ENCODE measurements at regions not wholly inside any gene's neighbourhood (a gene's known extent, or its start where the extent isn't known, plus 50 kb on each side); places are given as distances from the start of the nearest gene placed in this dataset.

DNA sequence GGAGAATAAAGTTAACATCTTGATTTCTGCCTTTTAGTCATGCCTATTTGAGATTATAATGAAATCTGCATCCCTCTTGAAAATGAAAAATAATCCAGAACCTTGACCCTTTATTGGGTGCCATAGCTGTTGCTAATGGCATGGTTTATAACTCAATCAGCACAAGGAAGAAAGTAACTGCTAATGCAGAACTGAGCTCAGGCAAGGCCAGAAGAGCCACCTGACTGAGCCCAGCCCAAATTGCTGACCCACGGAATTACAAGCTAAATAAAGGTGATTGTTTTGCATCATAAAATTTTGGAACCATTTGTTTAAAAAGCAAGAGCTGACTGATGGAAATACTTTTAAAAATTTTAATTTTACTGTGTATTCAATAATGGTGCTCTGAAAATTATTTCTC is 76.4 kb upstream of the TBL1X start:
- no peak overlapping the region for H3K9ac ChIP-seq (ENCODE audit: low read depth, low read length)

DNA sequence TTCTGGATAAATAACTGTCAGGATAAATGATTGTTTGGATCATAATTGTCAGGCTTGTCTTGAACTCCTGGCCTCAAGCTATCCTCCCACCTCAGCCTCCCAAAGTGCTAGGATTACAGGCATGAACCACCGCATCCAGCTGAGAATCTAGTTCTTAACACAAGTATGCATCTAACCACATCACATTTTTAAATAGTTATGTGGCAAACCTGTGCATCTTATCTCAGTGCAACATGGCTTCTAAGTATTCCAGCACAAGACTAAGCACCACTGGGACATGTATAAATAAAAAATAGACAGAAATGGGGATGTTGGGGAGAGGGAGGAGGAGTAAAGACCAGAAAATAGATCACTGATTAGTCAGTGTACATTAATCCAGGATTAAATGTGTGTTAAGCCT is 74.7 kb upstream of the TBL1X start:
- H3K36me3 ChIP-seq (ENCODE audit: insufficient read depth, low read length): no peaks in the 10 kb centered on the region
- no peak overlapping the region for H2AFZ ChIP-seq (ENCODE audit: low read depth, low read length)
- H3K9me3 ChIP-seq (ENCODE audit: insufficient read depth, low read length, severe bottlenecking): no peaks in the 10 kb centered on the region
- H3K4me2 ChIP-seq (ENCODE audit: insufficient read depth, low read length): no peak overlapping the region
- TF ChIP-seq EZH2 (IDR thresholded peaks at IDR 0.05; ENCODE audit: borderline replicate concordance, low read depth, low read length, severe bottlenecking): no peak
- TF ChIP-seq, protein P1, sequence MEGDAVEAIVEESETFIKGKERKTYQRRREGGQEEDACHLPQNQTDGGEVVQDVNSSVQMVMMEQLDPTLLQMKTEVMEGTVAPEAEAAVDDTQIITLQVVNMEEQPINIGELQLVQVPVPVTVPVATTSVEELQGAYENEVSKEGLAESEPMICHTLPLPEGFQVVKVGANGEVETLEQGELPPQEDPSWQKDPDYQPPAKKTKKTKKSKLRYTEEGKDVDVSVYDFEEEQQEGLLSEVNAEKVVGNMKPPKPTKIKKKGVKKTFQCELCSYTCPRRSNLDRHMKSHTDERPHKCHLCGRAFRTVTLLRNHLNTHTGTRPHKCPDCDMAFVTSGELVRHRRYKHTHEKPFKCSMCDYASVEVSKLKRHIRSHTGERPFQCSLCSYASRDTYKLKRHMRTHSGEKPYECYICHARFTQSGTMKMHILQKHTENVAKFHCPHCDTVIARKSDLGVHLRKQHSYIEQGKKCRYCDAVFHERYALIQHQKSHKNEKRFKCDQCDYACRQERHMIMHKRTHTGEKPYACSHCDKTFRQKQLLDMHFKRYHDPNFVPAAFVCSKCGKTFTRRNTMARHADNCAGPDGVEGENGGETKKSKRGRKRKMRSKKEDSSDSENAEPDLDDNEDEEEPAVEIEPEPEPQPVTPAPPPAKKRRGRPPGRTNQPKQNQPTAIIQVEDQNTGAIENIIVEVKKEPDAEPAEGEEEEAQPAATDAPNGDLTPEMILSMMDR (IDR thresholded peaks at IDR 0.05; ENCODE audit: borderline replicate concordance, extremely low read depth, low read length, poor library complexity, severe bottlenecking): no peak
- H3K4me3 ChIP-seq (ENCODE audit: low read depth in 1 of 2, low read length in 2 of 2): no peak overlapping the region
- no peaks in the 10 kb centered on the region for H3K4me1 ChIP-seq (ENCODE audit: insufficient read depth, low read length)
- DNase-seq: no peak
- no peaks in the 10 kb centered on the region for H4K20me1 ChIP-seq (ENCODE audit: insufficient read depth, low read length)
- H3K27me3 ChIP-seq (ENCODE audit: insufficient read depth, low read length, poor library complexity): no peaks in the 10 kb centered on the region
- no peak overlapping the region for H3K27ac ChIP-seq (ENCODE audit: low read length)
- no peaks in the 10 kb centered on the region for H3K79me2 ChIP-seq (ENCODE audit: insufficient read depth, low read length)
- H3K9ac ChIP-seq (ENCODE audit: low read depth, low read length): no peak overlapping the region
- ATAC-seq (ENCODE audit: insufficient read depth, low read depth): no peak

More for the DNA sequence above, 76.4 kb upstream of the TBL1X start:
- ATAC-seq (ENCODE audit: insufficient read depth, low read depth): no peak
- no peaks in the 10 kb centered on the region for H3K79me2 ChIP-seq (ENCODE audit: insufficient read depth, low read length)
- H3K9me3 ChIP-seq (ENCODE audit: insufficient read depth, low read length, severe bottlenecking): no peaks in the 10 kb centered on the region
- no peaks in the 10 kb centered on the region for H3K27me3 ChIP-seq (ENCODE audit: insufficient read depth, low read length, poor library complexity)
- no peak overlapping the region for H3K27ac ChIP-seq (ENCODE audit: low read length)
- H2AFZ ChIP-seq (ENCODE audit: low read depth, low read length): no peak overlapping the region
- TF ChIP-seq EZH2 (IDR thresholded peaks at IDR 0.05; ENCODE audit: borderline replicate concordance, low read depth, low read length, severe bottlenecking): no peak
- TF ChIP-seq, protein P1 (IDR thresholded peaks at IDR 0.05; ENCODE audit: borderline replicate concordance, extremely low read depth, low read length, poor library complexity, severe bottlenecking): no peak
- no peak overlapping the region for H3K4me3 ChIP-seq (ENCODE audit: low read depth in 1 of 2, low read length in 2 of 2)
- no peaks in the 10 kb centered on the region for H3K36me3 ChIP-seq (ENCODE audit: insufficient read depth, low read length)
- DNase-seq: no peak
- H4K20me1 ChIP-seq (ENCODE audit: insufficient read depth, low read length): no peaks in the 10 kb centered on the region
- H3K4me1 ChIP-seq (ENCODE audit: insufficient read depth, low read length): no peaks in the 10 kb centered on the region
- H3K4me2 ChIP-seq (ENCODE audit: insufficient read depth, low read length): no peak overlapping the region

DNA sequence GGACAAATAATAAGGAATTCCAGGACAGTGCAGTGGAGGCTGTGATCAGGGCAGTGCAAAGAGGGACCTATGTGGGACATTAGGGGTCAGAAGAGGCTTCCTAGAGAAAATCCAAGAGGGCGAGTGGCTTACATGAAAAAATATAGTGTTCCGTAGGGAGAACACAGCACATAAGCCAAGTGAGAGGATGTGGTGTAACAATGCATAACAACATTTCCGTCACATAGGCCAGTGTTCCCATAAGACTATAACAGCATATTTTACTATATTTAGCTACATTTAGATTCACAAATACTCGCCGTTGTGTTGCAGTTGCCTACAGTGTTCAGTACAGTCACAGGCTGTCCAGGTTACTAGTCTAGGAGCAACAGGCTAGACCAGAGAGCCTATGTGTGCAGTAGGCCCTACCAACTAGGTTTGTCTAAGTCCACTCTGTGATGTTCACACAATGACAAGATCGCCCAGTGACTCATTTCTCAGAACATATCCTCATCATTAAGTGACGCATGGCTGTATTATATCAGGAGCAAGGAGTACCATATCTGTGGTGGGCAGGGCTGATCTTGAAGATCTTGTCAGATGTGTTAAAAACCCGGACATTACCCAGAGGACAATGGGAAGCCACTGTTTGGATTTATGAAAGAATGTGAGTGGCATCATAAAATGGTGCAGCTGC is 74.0 kb upstream of the TBL1X start:
- no peak for TF ChIP-seq EZH2 (IDR thresholded peaks at IDR 0.05; ENCODE audit: borderline replicate concordance, low read depth, low read length, severe bottlenecking)
- TF ChIP-seq, protein P1 (IDR thresholded peaks at IDR 0.05; ENCODE audit: borderline replicate concordance, extremely low read depth, low read length, poor library complexity, severe bottlenecking): no peak
- Histone ChIP-seq H3K9ac (ENCODE audit: low read depth, low read length) (no peak overlapping the region), H4K20me1 (ENCODE audit: insufficient read depth, low read length) (no peaks in the 10 kb centered on the region), H3K4me3 (ENCODE audit: low read depth in 1 of 2, low read length in 2 of 2) (no peak overlapping the region), H3K9me3 (ENCODE audit: insufficient read depth, low read length, severe bottlenecking) (no peaks in the 10 kb centered on the region), H3K4me1 (ENCODE audit: insufficient read depth, low read length) (no peaks in the 10 kb centered on the region), H2AFZ (ENCODE audit: low read depth, low read length) (no peak overlapping the region), H3K4me2 (ENCODE audit: insufficient read depth, low read length) (no peak overlapping the region), H3K79me2 (ENCODE audit: insufficient read depth, low read length) (no peaks in the 10 kb centered on the region), H3K27me3 (ENCODE audit: insufficient read depth, low read length, poor library complexity) (no peaks in the 10 kb centered on the region), H3K27ac (ENCODE audit: low read length) (no peak overlapping the region), H3K36me3 (ENCODE audit: insufficient read depth, low read length) (no peaks in the 10 kb centered on the region)
- DNase-seq (no peak), ATAC-seq (ENCODE audit: insufficient read depth, low read depth) (no peak)
